Esophagus muscularis mucosa (tissue), 4 donors: ENCODE measurements at regions not wholly inside any gene's neighbourhood (a gene's known extent, or its start where the extent isn't known, plus 50 kb on each side); places are given as distances from the start of the nearest gene placed in this dataset.

Experiments
- DNase-seq: peaks from one replicate; pipeline ENCODE4 v3.0.0-alpha.2; 2017; ENCODE audit errors: extremely low spot score
- H3K27ac ChIP-seq, 4 donors: fragments of 200-600 bp; sonication (generic); replicated peaks in 1 of 4; 1 replicate in 3 of 4; 2 replicates in 1 of 4; pipeline ENCODE4 v1.5.1; 2016 to 2019; ENCODE audit warnings: mild to moderate bottlenecking in 1 of 4
- H3K27me3 ChIP-seq, 4 donors: fragments of 200-600 bp; sonication (generic); one replicate each; pipeline versions ENCODE4 v1.5.1 to v1.6.0; 2016 to 2019
- H3K36me3 ChIP-seq, 4 donors: fragments of 200-600 bp; sonication (generic); one replicate each; pipeline ENCODE4 v1.5.1; 2016 to 2019
- H3K4me1 ChIP-seq, 4 donors: fragments of 200-600 bp; sonication (generic); one replicate each; pipeline ENCODE4 v1.5.1; 2016 to 2019
- H3K4me3 ChIP-seq, 4 donors: fragments of 200-600 bp; sonication (generic); 1 replicate in 2 of 4; 2 replicates in 2 of 4; pipeline ENCODE4 v1.5.1; 2016 to 2019; ENCODE audit warnings: mild to moderate bottlenecking in 4 of 4, moderate library complexity in 1 of 4
- H3K9me3 ChIP-seq, 4 donors: fragments of 200-600 bp; sonication (generic); 1 replicate in 3 of 4; 2 replicates in 1 of 4; pipeline ENCODE4 v1.5.1; 2016 to 2019
- EP300 ChIP-seq: sonication (generic); formaldehyde crosslinking; IDR thresholded peaks from one replicate; pipeline ENCODE4 v1.6.1; 2017; ENCODE audit warnings: antibody characterized with exemption
- POLR2A ChIP-seq: fragments of 450-650 bp; IDR thresholded peaks from one replicate; pipeline ENCODE4 v1.6.1; 2017; ENCODE audit warnings: antibody characterized with exemption, moderate library complexity, mild to moderate bottlenecking, low read depth
- POLR2AphosphoS5 ChIP-seq, 2 donors: sonication (generic); formaldehyde crosslinking; IDR thresholded peaks; one replicate each; pipeline ENCODE4 v1.6.1; 2017; ENCODE audit warnings: antibody characterized with exemption in 2 of 2
- WGBS: methylation state at CpG from one replicate; pipeline ENCODE4 v1.1.5; 2018; 5-methylcytosine and 5-hydroxymethylcytosine counted together
- intact Hi-C: fragments of 100-400 bp; cut with DNase I; formaldehyde crosslinking; loops from one replicate; pipeline ENCODE4 v1.15.1; 2023
- TF ChIP-seq, protein P1 (sequence below), 3 experiments: fragments of 200-600 bp in 2 of 3; fragments of 450-650 bp in 1 of 3; sonication (generic) in 2 of 3; IDR thresholded peaks; one replicate each; pipeline ENCODE4 v1.5.1; 2017 to 2019; ENCODE audit warnings: antibody characterized with exemption in 3 of 3, mild to moderate bottlenecking in 2 of 3, moderate library complexity in 1 of 3

- H3K4me1 ChIP-seq, result no peaks in the 10 kb centered on the region
- no peaks in the 10 kb centered on the region for H3K9me3 ChIP-seq
- no peak for TF ChIP-seq EP300
- TF ChIP-seq, protein P1, sequence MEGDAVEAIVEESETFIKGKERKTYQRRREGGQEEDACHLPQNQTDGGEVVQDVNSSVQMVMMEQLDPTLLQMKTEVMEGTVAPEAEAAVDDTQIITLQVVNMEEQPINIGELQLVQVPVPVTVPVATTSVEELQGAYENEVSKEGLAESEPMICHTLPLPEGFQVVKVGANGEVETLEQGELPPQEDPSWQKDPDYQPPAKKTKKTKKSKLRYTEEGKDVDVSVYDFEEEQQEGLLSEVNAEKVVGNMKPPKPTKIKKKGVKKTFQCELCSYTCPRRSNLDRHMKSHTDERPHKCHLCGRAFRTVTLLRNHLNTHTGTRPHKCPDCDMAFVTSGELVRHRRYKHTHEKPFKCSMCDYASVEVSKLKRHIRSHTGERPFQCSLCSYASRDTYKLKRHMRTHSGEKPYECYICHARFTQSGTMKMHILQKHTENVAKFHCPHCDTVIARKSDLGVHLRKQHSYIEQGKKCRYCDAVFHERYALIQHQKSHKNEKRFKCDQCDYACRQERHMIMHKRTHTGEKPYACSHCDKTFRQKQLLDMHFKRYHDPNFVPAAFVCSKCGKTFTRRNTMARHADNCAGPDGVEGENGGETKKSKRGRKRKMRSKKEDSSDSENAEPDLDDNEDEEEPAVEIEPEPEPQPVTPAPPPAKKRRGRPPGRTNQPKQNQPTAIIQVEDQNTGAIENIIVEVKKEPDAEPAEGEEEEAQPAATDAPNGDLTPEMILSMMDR (IDR thresholded peaks at IDR 0.05), result no peak
- TF ChIP-seq POLR2AphosphoS5 (IDR thresholded peaks at IDR 0.05), result no peak
- no peak for TF ChIP-seq POLR2A
- intact Hi-C loops, result no loop called here
- H3K36me3 ChIP-seq, result no peaks in the 10 kb centered on the region
- no peaks in the 10 kb centered on the region for H3K27me3 ChIP-seq
- 94% methylated on average over 2 of the region's 2 CpGs for WGBS
- no peak overlapping the region for H3K27ac ChIP-seq
- H3K4me3 ChIP-seq, result no peak overlapping the region
- no peak for DNase-seq
Observed at GRCh38 chr19:31205887-31206518, 143.2 kb downstream of the TSHZ3 start.

DNA sequence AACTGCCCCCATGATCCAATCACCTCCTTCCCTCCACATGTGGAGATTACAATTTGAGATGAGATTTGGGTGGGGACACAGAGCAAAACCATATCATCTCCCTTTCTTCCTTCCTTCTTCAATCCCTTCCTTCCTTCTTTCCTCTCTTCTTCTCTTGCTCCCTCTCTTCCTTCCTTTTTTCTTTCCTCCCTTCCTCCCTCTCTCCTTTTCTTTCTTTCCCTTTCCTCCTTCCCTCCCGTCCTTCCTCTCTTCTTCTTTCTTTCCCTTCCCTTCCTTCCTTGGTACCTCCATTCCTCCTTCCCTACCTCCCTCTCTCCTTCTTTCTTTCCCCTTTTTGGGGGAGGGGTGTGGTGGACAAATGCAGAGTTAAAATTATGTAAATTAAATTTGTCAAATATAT, 145.1 kb downstream of the TSHZ3 start:
- 94% methylated on average over 1 of the region's 1 CpG for WGBS
- H3K4me3 ChIP-seq, result no peak overlapping the region
- TF ChIP-seq, protein P1 (IDR thresholded peaks at IDR 0.05), result no peak
- TF ChIP-seq POLR2A, result no peak
- TF ChIP-seq POLR2AphosphoS5 (IDR thresholded peaks at IDR 0.05), result no peak
- TF ChIP-seq EP300, result no peak
- intact Hi-C loops, result no loop called here
- H3K9me3 ChIP-seq, result no peaks in the 10 kb centered on the region
- no peak overlapping the region for H3K27ac ChIP-seq
- no peaks in the 10 kb centered on the region for H3K27me3 ChIP-seq
- H3K36me3 ChIP-seq, result no peaks in the 10 kb centered on the region
- no peaks in the 10 kb centered on the region for H3K4me1 ChIP-seq
- no peak for DNase-seq

DNA sequence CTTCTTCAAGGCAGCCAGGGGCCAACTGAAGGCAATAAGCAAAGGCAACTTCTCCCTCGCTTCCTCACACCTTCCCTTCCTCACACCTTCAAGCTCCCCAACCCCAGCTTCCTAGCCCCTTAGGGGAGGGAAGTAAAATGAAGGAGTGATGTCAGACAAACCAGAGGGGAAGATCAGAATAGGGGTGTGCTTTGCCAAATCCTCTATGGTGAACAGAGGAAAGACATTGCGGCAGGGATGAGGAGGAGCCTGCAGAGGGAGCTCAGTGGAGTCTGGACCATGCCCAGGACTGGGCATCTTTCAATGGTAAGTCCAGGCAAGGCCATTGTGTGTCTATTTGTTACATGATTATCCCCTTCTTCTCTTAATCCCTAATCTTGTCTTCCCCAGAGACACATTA, 164.0 kb downstream of the TSHZ3 start:
- intact Hi-C loops, result no loop called here
- H3K4me3 ChIP-seq, result no peak overlapping the region
- H3K36me3 ChIP-seq, result no peaks in the 10 kb centered on the region
- H3K27me3 ChIP-seq, result no peaks in the 10 kb centered on the region
- no peak for TF ChIP-seq POLR2AphosphoS5 (IDR thresholded peaks at IDR 0.05)
- TF ChIP-seq, protein P1 (IDR thresholded peaks at IDR 0.05), result no peak
- TF ChIP-seq POLR2A, result no peak
- TF ChIP-seq EP300, result no peak
- WGBS, result 94% methylated on average over 2 of the region's 2 CpGs
- no peak overlapping the region for H3K27ac ChIP-seq
- no peaks in the 10 kb centered on the region for H3K4me1 ChIP-seq
- H3K9me3 ChIP-seq, result peaks cover 0 to 12% (median 5%) of the 10 kb centered on the region in 4 donors
- DNase-seq, result peak; percentile 79

GRCh38 chr19:31181535-31181934, 167.7 kb downstream of the TSHZ3 start:
- TF ChIP-seq EP300 (no peak), POLR2AphosphoS5 (IDR thresholded peaks at IDR 0.05) (no peak), POLR2A (no peak)
- TF ChIP-seq, protein P1 (IDR thresholded peaks at IDR 0.05), result no peak

DNA sequence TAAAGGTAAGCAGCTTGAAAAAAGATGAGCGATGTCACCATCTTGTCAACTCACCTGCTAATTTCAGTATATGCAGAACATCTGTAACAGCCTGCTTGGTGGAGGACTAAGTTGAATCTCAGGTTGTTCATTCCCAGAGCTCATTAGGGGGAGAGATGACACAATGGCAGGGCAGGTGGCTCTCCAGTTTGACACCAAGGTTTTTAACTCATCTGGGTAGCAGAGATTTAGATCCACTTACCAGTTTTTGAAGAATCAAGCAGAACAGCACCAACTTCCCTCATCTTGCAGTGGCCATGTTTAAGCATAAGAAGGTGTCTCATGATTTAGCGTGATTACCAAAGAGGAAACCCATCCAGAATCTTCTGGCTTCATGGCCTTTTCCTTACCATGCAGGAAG, 168.3 kb downstream of the TSHZ3 start:
- Histone ChIP-seq H3K27ac (no peak overlapping the region), H3K4me1 (no peaks in the 10 kb centered on the region), H3K36me3 (no peaks in the 10 kb centered on the region), H3K27me3 (no peaks in the 10 kb centered on the region), H3K9me3 (no peaks in the 10 kb centered on the region), H3K4me3 (no peak overlapping the region)
- 68% methylated on average over 2 of the region's 2 CpGs for WGBS
- intact Hi-C loops, result no loop called here
- peak; percentile 57 for DNase-seq
- TF ChIP-seq EP300, result no peak
- TF ChIP-seq, protein P1 (IDR thresholded peaks at IDR 0.05), result no peak

More at GRCh38 chr19:31181535-31181934, 167.7 kb downstream of the TSHZ3 start:
- Histone ChIP-seq H3K27ac (no peak overlapping the region), H3K36me3 (no peaks in the 10 kb centered on the region), H3K4me3 (no peak overlapping the region), H3K4me1 (no peaks in the 10 kb centered on the region), H3K9me3 (no peaks in the 10 kb centered on the region), H3K27me3 (no peaks in the 10 kb centered on the region)
- intact Hi-C loops, result no loop called here
- WGBS, result 85% methylated on average over 2 of the region's 2 CpGs
- DNase-seq, result peak; percentile 47
